Loucy (cell line): ENCODE measurements at regions not wholly inside any gene's neighbourhood (a gene's known extent, or its start where the extent isn't known, plus 50 kb on each side); places are given as distances from the start of the nearest gene placed in this dataset.

Experiments
- H2AFZ ChIP-seq: fragments of 200-600 bp; sonication (generic); 2 replicates; pipeline ENCODE4 v1.6.0; 2016; ENCODE audit warnings: antibody characterized with exemption, mild to moderate bottlenecking, low read length, moderate library complexity
- H3F3A ChIP-seq: fragments of 200-600 bp; 2 replicates; pipeline ENCODE4 v1.6.0; 2016; ENCODE audit warnings: antibody characterized with exemption, low read depth, mild to moderate bottlenecking
- H3K27me3 ChIP-seq: fragments of 200-600 bp; sonication (generic); 2 replicates; pipeline ENCODE4 v1.6.1; 2014; ENCODE audit warnings: low read length, mild to moderate bottlenecking; ENCODE audit not compliant: insufficient read depth, poor library complexity, severe bottlenecking
- H3K36me3 ChIP-seq: fragments of 200-600 bp; sonication (generic); 2 replicates; pipeline ENCODE4 v1.6.1; 2016; ENCODE audit warnings: low read length; ENCODE audit not compliant: insufficient read depth
- H3K4me1 ChIP-seq: fragments of 200-600 bp; sonication (generic); 2 replicates; pipeline ENCODE4 v1.5.1; 2014; ENCODE audit warnings: low read length, mild to moderate bottlenecking; ENCODE audit not compliant: insufficient read depth, poor library complexity, severe bottlenecking
- H3K4me2 ChIP-seq: fragments of 200-600 bp; sonication (generic); 2 replicates; pipeline ENCODE4 v1.6.0; 2014; ENCODE audit warnings: antibody characterized with exemption, low read length, low read depth, mild to moderate bottlenecking; ENCODE audit not compliant: poor library complexity, severe bottlenecking
- H3K4me3 ChIP-seq: fragments of 200-600 bp; sonication (generic); 2 replicates; pipeline ENCODE4 v1.5.1; 2014; ENCODE audit warnings: low read length, mild to moderate bottlenecking, mixed read lengths; ENCODE audit not compliant: poor library complexity, severe bottlenecking
- H3K79me2 ChIP-seq: fragments of 200-600 bp; sonication (generic); 2 replicates; pipeline ENCODE4 v1.6.1; 2014; ENCODE audit warnings: low read length; ENCODE audit not compliant: insufficient read depth
- H3K9ac ChIP-seq: fragments of 200-600 bp; sonication (generic); 2 replicates; pipeline ENCODE4 v1.6.0; 2014; ENCODE audit warnings: mild to moderate bottlenecking, low read depth, low read length, moderate library complexity; ENCODE audit not compliant: poor library complexity, severe bottlenecking
- H3K9me2 ChIP-seq: fragments of 200-600 bp; sonication (generic); replicated peaks from 2 replicates; pipeline ENCODE4 v1.6.1; 2016; ENCODE audit warnings: low read depth, low read length, mixed read lengths
- H3K9me3 ChIP-seq: fragments of 200-600 bp; sonication (generic); 2 replicates; pipeline ENCODE4 v1.6.1; 2014; ENCODE audit warnings: mild to moderate bottlenecking, antibody characterized with exemption, low read length, low read depth; ENCODE audit not compliant: insufficient read depth
- H4K20me1 ChIP-seq: fragments of 200-600 bp; sonication (generic); 2 replicates; pipeline ENCODE4 v1.6.0; 2014; ENCODE audit warnings: antibody characterized with exemption, low read length, mild to moderate bottlenecking; ENCODE audit not compliant: insufficient read depth, poor library complexity, severe bottlenecking
- CTCF ChIP-seq: fragments of 200-600 bp; sonication (generic); conservative IDR thresholded peaks from 2 replicates; pipeline ENCODE4 v1.5.1; 2014; ENCODE audit warnings: mild to moderate bottlenecking, antibody characterized with exemption, low read length
- EZH2phosphoT487 ChIP-seq: fragments of 200-600 bp; IDR thresholded peaks from 2 replicates; pipeline ENCODE4 v1.6.1; 2018; ENCODE audit warnings: antibody characterized with exemption, mild to moderate bottlenecking, moderate library complexity, borderline replicate concordance

DNA sequence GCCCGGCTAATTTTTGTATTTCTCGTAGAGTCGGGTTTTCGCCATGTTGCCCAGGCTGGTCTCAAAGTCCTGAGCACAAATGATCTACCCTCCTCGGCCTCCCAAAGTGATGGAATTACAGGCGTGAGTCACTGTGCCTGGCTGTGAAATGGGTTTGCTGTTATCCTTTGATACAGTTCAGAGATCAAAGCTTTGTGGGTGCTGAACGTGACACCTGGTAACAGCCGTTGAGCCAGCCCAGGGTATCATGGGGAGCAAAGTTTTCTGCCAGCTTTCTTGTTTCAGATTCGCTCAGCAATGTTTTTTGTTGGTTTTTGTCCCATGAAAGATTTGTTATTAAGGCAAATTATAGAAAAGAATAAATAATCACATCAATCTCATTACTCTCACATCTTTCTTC is 68.9 kb upstream of the LPAR1 start:
- H3K27me3 ChIP-seq, result no peaks in the 10 kb centered on the region
- H3K9me2 ChIP-seq, result no peaks in the 10 kb centered on the region
- no peaks in the 10 kb centered on the region for H3K9me3 ChIP-seq
- TF ChIP-seq CTCF (no peak), EZH2phosphoT487 (no peak)
- H3K36me3 ChIP-seq, result no peaks in the 10 kb centered on the region
- H3K4me3 ChIP-seq, result no peak overlapping the region
- H3K4me1 ChIP-seq, result no peaks in the 10 kb centered on the region
- no peaks in the 10 kb centered on the region for H4K20me1 ChIP-seq
- H3K79me2 ChIP-seq, result no peaks in the 10 kb centered on the region
- H3K4me2 ChIP-seq, result no peak overlapping the region
- H3F3A ChIP-seq, result no peaks in the 10 kb centered on the region
- no peak overlapping the region for H3K9ac ChIP-seq
- H2AFZ ChIP-seq, result no peak overlapping the region

- Histone ChIP-seq H3K9ac (no peak overlapping the region), H3K9me2 (no peaks in the 10 kb centered on the region), H3K4me2 (no peak overlapping the region), H3K36me3 (no peaks in the 10 kb centered on the region), H3K79me2 (no peaks in the 10 kb centered on the region), H2AFZ (no peak overlapping the region), H4K20me1 (no peaks in the 10 kb centered on the region), H3K9me3 (no peaks in the 10 kb centered on the region), H3K27me3 (no peaks in the 10 kb centered on the region), H3K4me1 (no peaks in the 10 kb centered on the region), H3K4me3 (no peak overlapping the region), H3F3A (no peaks in the 10 kb centered on the region)
- no peak for TF ChIP-seq CTCF
- no peak for TF ChIP-seq EZH2phosphoT487
Observed at GRCh38 chr9:111106202-111106601, 67.9 kb upstream of the LPAR1 start.

DNA sequence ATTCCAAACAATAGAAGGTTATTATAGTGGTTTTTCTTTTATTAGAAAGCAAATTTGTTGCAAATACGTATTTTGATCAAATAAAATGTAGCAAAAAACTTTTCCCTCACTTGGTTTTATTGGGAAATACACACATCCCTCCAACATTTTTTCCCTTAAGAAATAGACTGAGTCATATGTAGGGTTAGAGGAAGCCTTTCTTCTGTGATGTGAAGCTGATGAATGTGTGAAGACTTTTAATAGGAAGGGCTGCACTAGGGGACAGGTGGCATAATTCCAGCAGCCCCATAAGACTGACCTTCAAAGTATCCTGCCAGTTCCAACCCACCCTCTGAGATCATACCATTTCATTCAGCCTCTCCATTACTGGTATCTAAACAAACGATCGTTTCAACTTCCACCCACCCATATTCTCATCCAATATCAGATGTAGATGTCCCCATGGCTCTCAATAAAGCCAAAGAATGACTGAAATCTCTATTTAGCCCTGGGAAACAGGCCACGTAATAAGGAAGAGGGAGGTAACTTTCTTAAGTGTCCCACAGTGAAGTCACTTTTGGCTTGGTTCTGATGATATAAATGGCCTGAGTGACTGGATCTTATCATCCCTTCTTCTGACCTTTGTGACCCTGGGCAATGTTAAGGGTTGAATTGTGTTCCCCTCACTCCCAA is 64.7 kb upstream of the LPAR1 start:
- TF ChIP-seq CTCF (no peak), EZH2phosphoT487 (no peak)
- Histone ChIP-seq H4K20me1 (no peaks in the 10 kb centered on the region), H2AFZ (no peak overlapping the region), H3K9me3 (no peaks in the 10 kb centered on the region), H3K9me2 (no peaks in the 10 kb centered on the region), H3K4me1 (no peaks in the 10 kb centered on the region), H3F3A (no peaks in the 10 kb centered on the region), H3K4me2 (no peak overlapping the region), H3K9ac (no peak overlapping the region), H3K79me2 (no peaks in the 10 kb centered on the region), H3K27me3 (no peaks in the 10 kb centered on the region), H3K36me3 (no peaks in the 10 kb centered on the region), H3K4me3 (no peak overlapping the region)
